ENCODE measurements at regions not wholly inside any gene's neighbourhood (a gene's known extent, or its start where the extent isn't known, plus 50 kb on each side); places are given as distances from the start of the nearest gene placed in this dataset.

- TF ChIP-seq, protein P1, sequence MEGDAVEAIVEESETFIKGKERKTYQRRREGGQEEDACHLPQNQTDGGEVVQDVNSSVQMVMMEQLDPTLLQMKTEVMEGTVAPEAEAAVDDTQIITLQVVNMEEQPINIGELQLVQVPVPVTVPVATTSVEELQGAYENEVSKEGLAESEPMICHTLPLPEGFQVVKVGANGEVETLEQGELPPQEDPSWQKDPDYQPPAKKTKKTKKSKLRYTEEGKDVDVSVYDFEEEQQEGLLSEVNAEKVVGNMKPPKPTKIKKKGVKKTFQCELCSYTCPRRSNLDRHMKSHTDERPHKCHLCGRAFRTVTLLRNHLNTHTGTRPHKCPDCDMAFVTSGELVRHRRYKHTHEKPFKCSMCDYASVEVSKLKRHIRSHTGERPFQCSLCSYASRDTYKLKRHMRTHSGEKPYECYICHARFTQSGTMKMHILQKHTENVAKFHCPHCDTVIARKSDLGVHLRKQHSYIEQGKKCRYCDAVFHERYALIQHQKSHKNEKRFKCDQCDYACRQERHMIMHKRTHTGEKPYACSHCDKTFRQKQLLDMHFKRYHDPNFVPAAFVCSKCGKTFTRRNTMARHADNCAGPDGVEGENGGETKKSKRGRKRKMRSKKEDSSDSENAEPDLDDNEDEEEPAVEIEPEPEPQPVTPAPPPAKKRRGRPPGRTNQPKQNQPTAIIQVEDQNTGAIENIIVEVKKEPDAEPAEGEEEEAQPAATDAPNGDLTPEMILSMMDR (IDR thresholded peaks at IDR 0.05; ENCODE audit: low read depth, low read length) = no peak
- Histone ChIP-seq H3K9me3 (ENCODE audit: severe bottlenecking) (no peaks in the 10 kb centered on the region), H3K36me3 (no peaks in the 10 kb centered on the region), H3K27ac (no peak overlapping the region), H3K27me3 (ENCODE audit: insufficient read depth, low read depth, severe bottlenecking) (no peaks in the 10 kb centered on the region), H3K4me3 (ENCODE audit: low read depth, low read length) (no peak overlapping the region)
- DNase-seq = no peak
Observed at GRCh38 chr2:217091531-217091930, 231.7 kb upstream of the TNP1 start.

DNA sequence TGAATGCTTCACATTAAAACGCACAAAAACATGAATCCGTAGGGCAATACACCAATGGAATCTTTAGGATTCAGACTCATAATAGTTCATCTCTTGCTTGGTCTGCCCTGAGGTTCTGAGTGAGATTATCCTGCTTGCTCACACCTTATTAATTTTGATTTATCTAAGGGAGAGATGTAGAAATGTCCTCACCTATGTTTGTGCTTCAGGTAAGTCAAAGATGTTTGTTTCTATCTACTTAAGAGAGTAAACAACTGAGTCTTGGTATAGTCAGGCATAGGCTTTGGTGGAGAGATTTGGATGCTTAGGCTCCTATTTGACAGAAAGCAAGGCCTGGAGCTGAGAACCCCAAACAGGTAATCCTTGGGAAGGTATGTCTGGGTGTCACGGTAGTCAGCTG, 231.0 kb upstream of the TNP1 start:
- no peaks in the 10 kb centered on the region for H3K27me3 ChIP-seq (ENCODE audit: insufficient read depth, low read depth, severe bottlenecking)
- no peak for DNase-seq
- TF ChIP-seq, protein P1 (IDR thresholded peaks at IDR 0.05; ENCODE audit: low read depth, low read length) = no peak
- no peaks in the 10 kb centered on the region for H3K36me3 ChIP-seq
- H3K4me3 ChIP-seq (ENCODE audit: low read depth, low read length) = no peak overlapping the region
- H3K27ac ChIP-seq = no peak overlapping the region
- no peaks in the 10 kb centered on the region for H3K9me3 ChIP-seq (ENCODE audit: severe bottlenecking)

DNA sequence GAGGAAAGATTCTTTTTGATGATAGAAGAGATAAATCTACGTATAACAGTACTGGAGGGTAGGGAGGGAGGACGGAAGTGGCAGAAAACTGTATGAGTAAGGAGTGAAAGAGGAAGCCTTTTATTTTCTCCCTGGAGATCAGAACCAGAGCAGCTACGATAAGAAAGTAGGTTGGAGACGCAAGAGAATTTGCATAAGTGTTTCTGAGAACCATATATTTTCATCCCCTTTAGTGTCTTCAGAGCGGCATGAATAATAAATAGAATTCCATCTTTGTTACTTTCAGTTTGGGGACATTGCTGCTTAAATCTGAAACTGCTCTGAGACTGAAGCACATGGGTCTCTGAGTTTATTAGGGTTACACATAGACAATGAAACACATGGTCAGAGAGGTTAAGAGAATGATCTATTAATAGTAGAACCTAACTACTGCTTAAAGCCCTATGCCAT, 230.2 kb upstream of the TNP1 start:
- TF ChIP-seq, protein P1 (IDR thresholded peaks at IDR 0.05; ENCODE audit: low read depth, low read length) = no peak
- Histone ChIP-seq H3K9me3 (ENCODE audit: severe bottlenecking) (no peaks in the 10 kb centered on the region), H3K4me3 (ENCODE audit: low read depth, low read length) (no peak overlapping the region), H3K27ac (no peak overlapping the region), H3K27me3 (ENCODE audit: insufficient read depth, low read depth, severe bottlenecking) (no peaks in the 10 kb centered on the region), H3K36me3 (no peaks in the 10 kb centered on the region)
- DNase-seq = no peak

DNA sequence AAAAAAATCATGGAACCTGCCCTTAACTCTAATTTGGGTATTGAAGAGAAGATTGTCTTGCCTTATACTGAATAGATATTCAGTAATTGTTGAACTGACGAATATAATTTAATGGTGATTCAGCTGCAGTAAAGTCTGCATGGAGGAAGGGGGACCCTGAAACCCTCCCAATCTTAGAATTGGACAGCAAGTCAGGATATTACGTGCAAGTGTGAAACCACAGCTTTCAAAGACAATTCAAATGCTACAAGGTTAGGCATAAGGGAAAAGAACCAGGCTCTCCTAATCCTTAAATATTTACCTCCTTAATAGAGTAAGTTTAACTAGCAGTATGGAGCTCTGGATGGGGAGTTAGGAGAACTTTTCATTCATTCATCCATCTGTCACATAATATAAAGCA, 226.9 kb upstream of the TNP1 start:
- no peak for DNase-seq
- H3K27ac ChIP-seq = no peak overlapping the region
- no peaks in the 10 kb centered on the region for H3K36me3 ChIP-seq
- TF ChIP-seq, protein P1 (IDR thresholded peaks at IDR 0.05; ENCODE audit: low read depth, low read length) = no peak
- no peak overlapping the region for H3K4me3 ChIP-seq (ENCODE audit: low read depth, low read length)
- H3K9me3 ChIP-seq (ENCODE audit: severe bottlenecking) = no peaks in the 10 kb centered on the region
- no peaks in the 10 kb centered on the region for H3K27me3 ChIP-seq (ENCODE audit: insufficient read depth, low read depth, severe bottlenecking)

- Histone ChIP-seq H3K36me3 (no peaks in the 10 kb centered on the region), H3K27ac (no peak overlapping the region), H3K9me3 (ENCODE audit: severe bottlenecking) (no peaks in the 10 kb centered on the region), H3K4me3 (ENCODE audit: low read depth, low read length) (no peak overlapping the region), H3K27me3 (ENCODE audit: insufficient read depth, low read depth, severe bottlenecking) (no peaks in the 10 kb centered on the region)
- DNase-seq = no peak
- TF ChIP-seq, protein P1 (IDR thresholded peaks at IDR 0.05; ENCODE audit: low read depth, low read length) = no peak
Observed at GRCh38 chr2:217086038-217086522, 226.2 kb upstream of the TNP1 start.

DNA sequence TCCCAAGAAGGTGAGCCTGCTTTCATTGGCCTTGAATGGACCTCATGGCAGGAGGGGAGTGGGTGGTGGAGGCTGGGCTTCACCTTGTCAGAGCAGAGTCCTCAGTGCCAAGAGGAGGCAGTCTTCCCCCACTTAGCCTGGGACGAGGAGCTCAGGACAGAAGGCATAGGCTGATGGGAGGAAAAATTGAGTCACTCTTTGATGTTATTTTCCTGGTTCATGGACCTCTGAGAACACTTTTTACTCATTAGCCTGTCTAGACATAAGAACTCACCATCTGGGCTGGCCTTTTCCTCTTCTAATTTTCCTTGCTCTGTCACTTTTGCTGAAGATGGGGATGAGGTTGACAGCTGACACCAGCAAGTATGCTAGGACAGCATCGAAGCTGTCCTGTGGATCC, 225.7 kb upstream of the TNP1 start:
- Histone ChIP-seq H3K27me3 (ENCODE audit: insufficient read depth, low read depth, severe bottlenecking) (no peaks in the 10 kb centered on the region), H3K36me3 (no peaks in the 10 kb centered on the region), H3K4me3 (ENCODE audit: low read depth, low read length) (no peak overlapping the region), H3K27ac (no peak overlapping the region), H3K9me3 (ENCODE audit: severe bottlenecking) (no peaks in the 10 kb centered on the region)
- TF ChIP-seq, protein P1 (IDR thresholded peaks at IDR 0.05; ENCODE audit: low read depth, low read length) = no peak
- DNase-seq = no peak

Measured in WERI-Rb-1 (cell line).